ENCODE measurements at regions not wholly inside any gene's neighbourhood (a gene's known extent, or its start where the extent isn't known, plus 50 kb on each side); places are given as distances from the start of the nearest gene placed in this dataset.
"Not testable (repeated sequence)": the region's sequence is repeated elsewhere in the genome, so short reads cannot be mapped to it uniquely, and the experiment has no call there.

DNA sequence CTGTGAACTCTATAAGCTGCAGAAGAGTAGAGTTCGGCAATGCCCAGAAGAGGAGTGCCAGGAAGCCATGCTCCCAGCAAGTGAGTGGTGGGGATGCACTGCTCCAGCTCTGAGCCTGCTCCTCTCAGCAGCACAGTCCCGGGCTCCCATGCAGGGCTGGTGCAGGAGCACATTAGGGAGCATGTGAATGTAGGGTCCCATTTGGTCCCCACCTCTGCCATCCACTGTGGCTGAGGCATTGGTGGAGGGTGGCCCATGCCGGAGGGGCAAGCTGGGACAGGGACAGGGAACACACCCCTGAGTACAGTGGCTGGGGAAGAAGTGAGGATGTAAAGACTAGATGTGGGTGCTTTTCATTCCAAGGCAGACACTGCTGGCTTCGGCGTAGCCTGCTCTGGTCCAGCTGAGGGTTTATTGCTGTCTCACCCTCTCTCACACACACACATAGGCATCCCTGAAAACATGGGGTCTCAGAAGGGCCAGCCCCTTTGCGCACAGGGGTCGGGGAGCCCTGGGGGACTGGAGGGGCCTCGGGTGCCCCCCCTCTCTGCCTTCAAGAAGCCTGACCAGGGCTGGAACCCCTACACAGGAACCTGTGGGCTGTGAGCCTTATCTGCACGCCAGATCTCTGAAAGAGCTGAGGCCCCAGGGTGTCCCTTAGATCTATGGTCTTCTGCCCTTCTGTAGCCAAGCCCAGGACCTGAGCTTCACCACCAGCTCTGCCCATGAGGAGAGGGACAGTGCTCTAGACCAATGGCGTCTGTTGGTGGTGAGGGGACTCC lies 341.0 kb downstream of the TCERG1L start:
- H3K4me3 ChIP-seq (ENCODE audit: low read depth, low read length) = no peak overlapping the region

DNA sequence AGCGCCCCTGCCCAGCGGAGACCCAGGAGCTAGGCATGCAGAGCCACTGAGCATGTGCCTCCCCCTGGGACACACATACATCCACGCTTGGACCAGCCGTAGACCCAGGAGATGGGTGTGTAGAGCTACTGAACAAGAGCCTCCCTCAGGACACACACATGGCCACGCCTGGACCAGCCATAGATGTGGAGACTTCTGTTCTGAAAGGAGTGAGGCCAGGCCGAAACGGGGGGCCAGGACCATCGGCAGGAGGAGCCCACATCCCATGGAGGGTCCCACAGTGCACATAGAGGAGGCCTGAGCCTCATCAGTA lies 340.4 kb downstream of the TCERG1L start:
- H3K9me3 ChIP-seq (ENCODE audit: control insufficient read depth, insufficient read depth, low read length) = peaks cover 6% of the 10 kb centered on the region; the same call in 1 of the 2 replicates
- no peak overlapping the region for H3K4me3 ChIP-seq (ENCODE audit: low read depth, low read length)
- no peak overlapping the region for H3K27ac ChIP-seq (ENCODE audit: low read depth, low read length)
- no peak overlapping the region for H3K9ac ChIP-seq (ENCODE audit: low read depth, low read length)
- no peaks in the 10 kb centered on the region for H3K27me3 ChIP-seq (ENCODE audit: control insufficient read depth, insufficient read depth, low read length)
- H3K36me3 ChIP-seq (ENCODE audit: control insufficient read depth, insufficient read depth, low read length) = no peaks in the 10 kb centered on the region
- no peaks in the 10 kb centered on the region for H3K4me1 ChIP-seq (ENCODE audit: control insufficient read depth, insufficient read depth, low read length)

More for the DNA sequence above, 341.0 kb downstream of the TCERG1L start:
- peaks cover 4% of the 10 kb centered on the region; the same call in 1 of the 2 replicates for H3K9me3 ChIP-seq (ENCODE audit: control insufficient read depth, insufficient read depth, low read length)
- no peak overlapping the region for H3K9ac ChIP-seq (ENCODE audit: low read depth, low read length)
- H3K27ac ChIP-seq (ENCODE audit: low read depth, low read length) = no peak overlapping the region
- no peaks in the 10 kb centered on the region for H3K4me1 ChIP-seq (ENCODE audit: control insufficient read depth, insufficient read depth, low read length)
- no peaks in the 10 kb centered on the region for H3K36me3 ChIP-seq (ENCODE audit: control insufficient read depth, insufficient read depth, low read length)
- no peaks in the 10 kb centered on the region for H3K27me3 ChIP-seq (ENCODE audit: control insufficient read depth, insufficient read depth, low read length)

DNA sequence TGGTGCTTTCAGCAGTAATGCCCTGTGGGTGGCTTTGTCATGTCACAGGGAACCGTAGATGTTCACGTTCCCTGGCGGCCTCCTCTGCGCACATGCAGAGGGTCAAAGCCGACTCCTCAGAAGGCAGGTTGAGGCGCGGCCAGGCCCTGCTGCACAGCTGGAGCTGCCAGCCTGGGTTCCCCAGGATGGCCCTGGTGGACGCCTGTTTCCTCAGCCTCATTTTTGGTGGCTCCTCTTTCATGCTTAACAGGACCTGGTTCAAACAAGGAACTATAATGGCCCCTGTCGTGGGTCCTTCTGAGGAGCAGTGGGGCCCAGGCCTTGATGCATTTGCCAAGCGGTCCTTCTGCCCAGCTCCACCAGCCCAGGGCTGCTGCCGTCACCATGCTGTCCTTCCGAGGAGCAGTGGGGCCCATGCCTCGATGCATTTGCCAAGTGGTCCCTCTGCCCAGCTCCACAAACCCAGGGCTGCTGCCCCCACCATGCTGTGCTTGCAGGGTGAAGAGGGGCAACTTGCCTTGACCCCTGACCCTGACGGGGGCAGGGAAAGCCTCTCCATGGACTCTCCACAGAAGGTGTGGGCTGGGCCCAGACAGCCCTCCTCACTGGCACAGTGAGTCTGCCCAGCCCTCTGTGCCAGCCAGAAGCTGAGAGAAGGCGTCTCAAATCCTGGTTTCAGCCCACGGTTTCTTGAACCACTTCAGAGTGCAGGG lies 338.2 kb downstream of the TCERG1L start:
- Histone ChIP-seq H3K4me3 (ENCODE audit: low read depth, low read length) (no peak overlapping the region), H3K9ac (ENCODE audit: low read depth, low read length) (no peak overlapping the region), H3K4me1 (ENCODE audit: control insufficient read depth, insufficient read depth, low read length) (no peaks in the 10 kb centered on the region), H3K27me3 (ENCODE audit: control insufficient read depth, insufficient read depth, low read length) (no peaks in the 10 kb centered on the region), H3K27ac (ENCODE audit: low read depth, low read length) (no peak overlapping the region), H3K9me3 (ENCODE audit: control insufficient read depth, insufficient read depth, low read length) (peaks cover 6% of the 10 kb centered on the region; the same call in 1 of the 2 replicates), H3K36me3 (ENCODE audit: control insufficient read depth, insufficient read depth, low read length) (no peaks in the 10 kb centered on the region)

DNA sequence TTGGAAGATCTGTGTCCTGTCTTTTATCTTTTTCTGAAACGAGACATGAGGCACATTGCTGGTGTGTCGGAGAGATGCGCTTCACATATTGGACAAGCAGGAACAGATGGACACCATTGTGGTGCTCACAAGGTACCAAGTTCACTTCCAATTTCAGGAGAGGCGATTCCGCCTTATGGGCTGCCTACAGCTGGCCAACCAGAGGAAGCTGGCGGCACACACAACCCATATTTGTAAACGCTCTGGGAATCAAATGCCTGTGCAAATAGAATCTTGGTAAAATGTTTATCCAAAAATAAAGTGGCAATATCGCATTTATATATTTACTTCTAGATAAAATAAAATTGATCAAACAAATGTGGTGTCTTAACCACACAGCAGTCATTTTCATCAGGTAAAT lies 337.4 kb downstream of the TCERG1L start:
- no peak overlapping the region for H3K4me3 ChIP-seq (ENCODE audit: low read depth, low read length)
- H3K27me3 ChIP-seq (ENCODE audit: control insufficient read depth, insufficient read depth, low read length) = no peaks in the 10 kb centered on the region
- H3K9ac ChIP-seq (ENCODE audit: low read depth, low read length) = no peak overlapping the region
- H3K4me1 ChIP-seq (ENCODE audit: control insufficient read depth, insufficient read depth, low read length) = no peaks in the 10 kb centered on the region
- H3K9me3 ChIP-seq (ENCODE audit: control insufficient read depth, insufficient read depth, low read length) = peaks cover 6% of the 10 kb centered on the region; the same call in 1 of the 2 replicates
- H3K27ac ChIP-seq (ENCODE audit: low read depth, low read length) = no peak overlapping the region
- no peaks in the 10 kb centered on the region for H3K36me3 ChIP-seq (ENCODE audit: control insufficient read depth, insufficient read depth, low read length)

DNA sequence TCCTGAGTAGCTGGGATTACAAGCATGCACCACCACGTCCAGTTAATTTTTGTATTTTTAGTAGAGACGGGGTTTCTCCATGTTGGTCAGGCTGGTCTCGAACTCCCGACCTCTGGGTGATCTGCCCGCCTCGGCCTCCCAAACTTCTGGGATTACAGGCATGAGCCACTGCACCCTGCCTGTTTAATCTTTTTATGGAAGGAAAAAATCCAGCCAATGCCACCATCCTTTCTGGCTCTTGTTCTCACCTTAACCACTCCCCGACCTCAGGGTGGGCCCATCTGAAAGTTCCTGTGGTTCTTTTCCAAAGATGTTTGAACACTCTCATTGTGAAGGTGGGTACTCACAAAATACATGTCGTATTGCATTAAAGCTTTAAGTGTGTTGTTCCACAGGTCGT lies 336.2 kb downstream of the TCERG1L start:
- not testable (repeated sequence) for H3K27ac ChIP-seq (ENCODE audit: low read depth, low read length); H3K9ac ChIP-seq (ENCODE audit: low read depth, low read length); H3K36me3 ChIP-seq (ENCODE audit: control insufficient read depth, insufficient read depth, low read length); H3K9me3 ChIP-seq (ENCODE audit: control insufficient read depth, insufficient read depth, low read length); H3K4me1 ChIP-seq (ENCODE audit: control insufficient read depth, insufficient read depth, low read length); H3K4me3 ChIP-seq (ENCODE audit: low read depth, low read length); H3K27me3 ChIP-seq (ENCODE audit: control insufficient read depth, insufficient read depth, low read length)

DNA sequence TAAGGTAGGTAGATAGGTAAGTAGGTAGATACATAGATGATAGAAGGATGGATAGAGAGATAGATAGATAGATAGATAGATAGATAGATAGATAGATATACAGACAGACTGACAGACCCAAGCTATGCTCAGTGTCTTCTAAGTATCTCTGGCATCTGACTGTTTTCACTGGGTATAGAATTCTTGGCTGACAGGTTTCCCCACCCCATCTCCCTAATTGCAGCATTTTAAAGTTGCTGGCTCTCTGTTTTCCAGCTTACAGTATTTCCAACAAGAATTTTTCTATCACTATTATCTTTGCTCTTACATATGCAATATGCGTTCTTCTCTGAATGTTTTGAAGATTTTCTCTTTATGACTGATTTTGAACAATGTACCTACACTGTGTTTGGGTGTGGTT lies 328.7 kb downstream of the TCERG1L start:
- H3K4me3 ChIP-seq (ENCODE audit: low read depth, low read length) = no peak overlapping the region
- no peaks in the 10 kb centered on the region for H3K4me1 ChIP-seq (ENCODE audit: control insufficient read depth, insufficient read depth, low read length)
- peaks cover 6% of the 10 kb centered on the region; the same call in 1 of the 2 replicates for H3K9me3 ChIP-seq (ENCODE audit: control insufficient read depth, insufficient read depth, low read length)
- no peak overlapping the region for H3K27ac ChIP-seq (ENCODE audit: low read depth, low read length)
- H3K27me3 ChIP-seq (ENCODE audit: control insufficient read depth, insufficient read depth, low read length) = no peaks in the 10 kb centered on the region
- H3K9ac ChIP-seq (ENCODE audit: low read depth, low read length) = no peak overlapping the region
- no peaks in the 10 kb centered on the region for H3K36me3 ChIP-seq (ENCODE audit: control insufficient read depth, insufficient read depth, low read length)

DNA sequence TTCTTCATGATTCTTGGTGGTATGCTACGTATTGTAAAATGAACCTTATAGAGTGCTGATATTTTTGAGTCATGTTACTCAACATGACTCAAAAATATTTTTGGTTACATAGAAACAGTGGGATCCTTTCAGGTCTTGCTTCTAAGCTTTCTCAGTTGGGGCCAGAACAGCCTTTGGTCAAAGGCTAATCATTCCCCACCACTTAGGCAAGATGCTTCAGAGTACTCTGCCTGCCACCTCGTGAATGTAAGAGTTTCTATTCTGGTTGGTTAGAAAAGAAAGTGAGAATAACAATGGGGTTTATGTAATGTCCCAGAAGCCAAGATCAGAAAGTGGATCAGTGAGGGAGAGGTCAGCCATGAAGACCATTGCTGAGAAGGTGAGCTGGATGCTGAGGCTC lies 327.8 kb downstream of the TCERG1L start:
- peaks cover 6% of the 10 kb centered on the region; the same call in 1 of the 2 replicates for H3K9me3 ChIP-seq (ENCODE audit: control insufficient read depth, insufficient read depth, low read length)
- H3K36me3 ChIP-seq (ENCODE audit: control insufficient read depth, insufficient read depth, low read length) = no peaks in the 10 kb centered on the region
- H3K9ac ChIP-seq (ENCODE audit: low read depth, low read length) = no peak overlapping the region
- no peaks in the 10 kb centered on the region for H3K4me1 ChIP-seq (ENCODE audit: control insufficient read depth, insufficient read depth, low read length)
- no peak overlapping the region for H3K27ac ChIP-seq (ENCODE audit: low read depth, low read length)
- H3K4me3 ChIP-seq (ENCODE audit: low read depth, low read length) = no peak overlapping the region
- no peaks in the 10 kb centered on the region for H3K27me3 ChIP-seq (ENCODE audit: control insufficient read depth, insufficient read depth, low read length)

DNA sequence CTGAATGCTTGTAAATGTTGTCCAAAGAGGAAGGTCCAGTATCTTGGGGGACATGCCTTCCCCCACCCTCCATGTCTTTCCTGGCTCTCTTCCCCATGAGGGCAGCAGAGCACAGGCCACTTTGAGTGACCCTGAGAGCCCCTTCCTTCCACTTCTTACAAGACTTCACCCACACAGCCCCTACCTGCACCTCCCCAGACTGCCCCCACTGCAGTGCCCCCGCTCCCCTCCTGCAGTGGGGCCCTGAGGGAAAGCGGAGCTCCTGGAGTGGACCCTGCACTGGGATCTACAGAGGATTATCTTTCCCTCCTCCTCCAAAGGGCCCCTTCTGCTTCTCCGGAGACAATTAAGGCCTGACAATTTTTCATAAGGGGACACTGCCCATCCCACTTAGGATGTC lies 326.8 kb downstream of the TCERG1L start:
- Histone ChIP-seq H3K27ac (ENCODE audit: low read depth, low read length) (no peak overlapping the region), H3K4me1 (ENCODE audit: control insufficient read depth, insufficient read depth, low read length) (no peaks in the 10 kb centered on the region), H3K36me3 (ENCODE audit: control insufficient read depth, insufficient read depth, low read length) (no peaks in the 10 kb centered on the region), H3K9me3 (ENCODE audit: control insufficient read depth, insufficient read depth, low read length) (peaks cover 6% of the 10 kb centered on the region; the same call in 1 of the 2 replicates), H3K4me3 (ENCODE audit: low read depth, low read length) (no peak overlapping the region), H3K9ac (ENCODE audit: low read depth, low read length) (no peak overlapping the region), H3K27me3 (ENCODE audit: control insufficient read depth, insufficient read depth, low read length) (no peaks in the 10 kb centered on the region)

DNA sequence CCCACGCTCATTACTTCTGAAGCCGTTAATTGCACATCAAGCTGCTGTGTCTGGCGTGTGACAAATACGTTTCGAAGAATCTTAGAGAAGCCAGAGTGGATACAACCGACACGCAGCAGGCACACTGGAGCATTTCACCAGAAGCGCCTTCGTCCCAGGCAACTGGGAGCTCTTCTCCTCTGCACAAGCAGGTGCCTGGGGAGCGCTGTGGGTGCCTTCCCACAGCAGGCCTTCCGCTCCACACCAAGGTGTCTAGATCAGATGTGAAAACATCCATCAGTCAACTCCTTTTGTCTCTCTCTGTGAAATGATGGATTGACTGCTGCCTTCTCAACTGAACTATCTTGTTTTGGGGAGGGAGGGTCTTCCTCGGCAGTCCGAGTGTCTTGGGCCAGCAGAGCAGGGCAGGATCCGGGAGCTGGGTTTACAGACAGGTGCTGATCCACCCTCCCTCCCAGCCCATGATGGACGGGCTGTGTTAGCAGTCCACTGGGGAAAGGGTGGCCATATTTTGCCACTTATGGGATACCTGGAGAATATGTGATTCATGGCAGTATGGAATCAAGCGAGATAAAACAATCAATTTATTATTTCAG lies 326.3 kb downstream of the TCERG1L start:
- Histone ChIP-seq H3K9ac (ENCODE audit: low read depth, low read length) (no peak overlapping the region), H3K27me3 (ENCODE audit: control insufficient read depth, insufficient read depth, low read length) (no peaks in the 10 kb centered on the region), H3K27ac (ENCODE audit: low read depth, low read length) (no peak overlapping the region), H3K4me1 (ENCODE audit: control insufficient read depth, insufficient read depth, low read length) (no peaks in the 10 kb centered on the region), H3K4me3 (ENCODE audit: low read depth, low read length) (no peak overlapping the region), H3K36me3 (ENCODE audit: control insufficient read depth, insufficient read depth, low read length) (no peaks in the 10 kb centered on the region), H3K9me3 (ENCODE audit: control insufficient read depth, insufficient read depth, low read length) (peaks cover 6% of the 10 kb centered on the region; the same call in 1 of the 2 replicates)

DNA sequence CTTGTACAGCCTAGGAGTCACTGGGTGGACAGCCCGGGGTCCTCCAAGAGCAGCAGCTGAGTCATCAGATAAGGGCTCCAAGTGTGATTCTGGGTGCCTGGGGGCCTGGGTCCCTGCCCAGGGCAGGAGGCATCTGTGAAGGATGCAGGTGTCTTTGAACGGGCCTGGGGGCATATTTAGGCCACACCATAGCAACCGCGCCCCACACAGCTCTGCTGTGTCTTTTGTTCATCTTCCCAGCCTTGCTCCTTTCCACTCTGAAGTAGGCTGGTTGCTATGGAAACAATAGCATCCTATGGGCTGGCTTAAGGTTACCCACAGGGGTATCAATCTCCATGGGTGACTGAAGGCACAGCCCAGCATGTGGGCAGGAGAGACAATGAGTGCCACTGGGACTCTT lies 324.7 kb downstream of the TCERG1L start:
- H3K27ac ChIP-seq (ENCODE audit: low read depth, low read length) = no peak overlapping the region
- H3K4me1 ChIP-seq (ENCODE audit: control insufficient read depth, insufficient read depth, low read length) = no peaks in the 10 kb centered on the region
- peaks cover 6% of the 10 kb centered on the region; the same call in 1 of the 2 replicates for H3K9me3 ChIP-seq (ENCODE audit: control insufficient read depth, insufficient read depth, low read length)

DNA sequence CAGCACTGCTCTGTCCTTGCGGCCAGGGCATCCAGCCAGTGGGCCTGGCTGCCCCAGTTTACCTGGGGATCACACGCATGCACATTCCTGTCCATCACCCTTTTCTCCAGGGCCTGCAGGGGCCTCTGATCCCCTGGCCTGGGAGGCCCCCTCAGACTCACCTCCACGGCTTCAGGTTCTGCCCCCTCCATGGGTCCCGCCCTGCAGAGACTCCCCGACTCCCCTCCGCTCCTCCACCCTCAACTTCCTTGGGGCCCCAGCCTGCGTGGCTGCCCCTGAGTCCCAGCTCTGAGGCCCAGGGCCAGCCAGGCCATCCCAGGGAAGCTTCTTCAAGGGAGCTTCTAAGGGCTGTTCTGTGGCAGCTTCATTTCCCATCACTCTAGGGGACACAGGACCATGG lies 324.1 kb downstream of the TCERG1L start:
- H3K36me3 ChIP-seq (ENCODE audit: control insufficient read depth, insufficient read depth, low read length) = no peaks in the 10 kb centered on the region
- no peaks in the 10 kb centered on the region for H3K27me3 ChIP-seq (ENCODE audit: control insufficient read depth, insufficient read depth, low read length)
- H3K4me1 ChIP-seq (ENCODE audit: control insufficient read depth, insufficient read depth, low read length) = no peaks in the 10 kb centered on the region
- no peak overlapping the region for H3K4me3 ChIP-seq (ENCODE audit: low read depth, low read length)
- no peak overlapping the region for H3K27ac ChIP-seq (ENCODE audit: low read depth, low read length)
- no peak overlapping the region for H3K9ac ChIP-seq (ENCODE audit: low read depth, low read length)
- peaks cover 6% of the 10 kb centered on the region; the same call in 1 of the 2 replicates for H3K9me3 ChIP-seq (ENCODE audit: control insufficient read depth, insufficient read depth, low read length)

More for the DNA sequence above, 324.7 kb downstream of the TCERG1L start:
- Histone ChIP-seq H3K4me3 (ENCODE audit: low read depth, low read length) (no peak overlapping the region), H3K27me3 (ENCODE audit: control insufficient read depth, insufficient read depth, low read length) (no peaks in the 10 kb centered on the region), H3K36me3 (ENCODE audit: control insufficient read depth, insufficient read depth, low read length) (no peaks in the 10 kb centered on the region), H3K9ac (ENCODE audit: low read depth, low read length) (no peak overlapping the region)

Measured in HUES48 (cell line).